ENCODE measurements at regions not wholly inside any gene's neighbourhood (a gene's known extent, or its start where the extent isn't known, plus 50 kb on each side); places are given as distances from the start of the nearest gene placed in this dataset.

DNA sequence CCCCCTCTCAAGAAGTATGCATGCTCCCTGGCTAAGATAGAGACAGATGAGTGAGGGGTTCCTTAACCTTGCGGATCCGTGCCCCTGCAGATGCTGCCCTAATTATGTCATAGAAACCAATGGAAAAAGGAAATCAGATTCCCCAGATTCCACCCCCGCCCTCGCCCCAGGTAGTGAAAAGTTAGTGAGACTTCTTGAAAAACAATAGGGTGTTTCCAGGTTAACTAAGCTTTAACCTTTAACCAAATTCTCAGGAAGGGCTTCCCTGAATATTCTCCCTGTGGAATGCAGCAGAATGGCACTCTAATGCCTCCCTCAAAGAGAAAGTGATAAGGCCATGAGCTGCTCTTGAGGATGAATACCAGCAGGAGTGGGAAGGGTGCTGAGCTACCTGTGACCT lies 116.0 kb upstream of the RANBP3L start:
- Histone ChIP-seq H3K4me2 (ENCODE audit: low read length) (no peak overlapping the region), H3K27ac (ENCODE audit: low read depth, low read length) (no peak overlapping the region), H3K79me2 (ENCODE audit: insufficient read depth, low read length) (no peaks in the 10 kb centered on the region), H2AFZ (ENCODE audit: low read depth, low read length, poor library complexity, severe bottlenecking) (no peak overlapping the region), H3K9me3 (ENCODE audit: control insufficient read depth in 1 of 2, insufficient read depth in 1 of 2, low read depth in 1 of 2, low read length in 2 of 2) (no peaks in the 10 kb centered on the region), H3K9ac (ENCODE audit: low read length) (no peak overlapping the region), H3K4me3 (replicated peaks in 1 of 2; ENCODE audit: low read depth in 1 of 2, low read length in 2 of 2) (no peak overlapping the region), H3K36me3 (ENCODE audit: control insufficient read depth in 1 of 2, insufficient read depth in 2 of 2, low read length in 2 of 2) (no peaks in the 10 kb centered on the region), H3K4me1 (ENCODE audit: control insufficient read depth in 1 of 2, insufficient read depth in 2 of 2, low read length in 2 of 2) (peaks cover 0 to 10% of the 10 kb centered on the region in 2 experiments; a peak in 1 of 4 replicates), H3K9me2 (ENCODE audit: insufficient read depth) (no peaks in the 10 kb centered on the region), H4K20me1 (ENCODE audit: insufficient read depth) (no peaks in the 10 kb centered on the region), H3K27me3 (ENCODE audit: insufficient read depth, low read length) (no peaks in the 10 kb centered on the region)
- BruUV-seq (replicated peaks): no TSS peak
- intact Hi-C loops (cut with micrococcal nuclease): no loop called here
- ChIA-PET RAD21 (ENCODE audit: low non-redundant PET in 1 of 2, low total read pairs in 2 of 2, uncharacterized antibody in 2 of 2, unreplicated experiment in 2 of 2) (interaction anchor here in 1 of 2 experiments (0.9 kb wide), 1 partner anchor 278 kb away, joined by 3 read pairs; no protein-coding TSS in a partner anchor), CTCF (interaction anchor here (0.9 to 2.4 kb wide), 6 partner anchors 90 to 278 kb away, joined by 3 to 11 read pairs (median 5); no protein-coding TSS in a partner anchor), POLR2A (no interaction called here)
- TF ChIP-seq, protein P1, sequence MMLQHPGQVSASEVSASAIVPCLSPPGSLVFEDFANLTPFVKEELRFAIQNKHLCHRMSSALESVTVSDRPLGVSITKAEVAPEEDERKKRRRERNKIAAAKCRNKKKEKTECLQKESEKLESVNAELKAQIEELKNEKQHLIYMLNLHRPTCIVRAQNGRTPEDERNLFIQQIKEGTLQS (IDR thresholded peaks at IDR 0.05): no peak
- TF ChIP-seq FOSL1 (IDR thresholded peaks at IDR 0.05; ENCODE audit: low read depth) (no peak), EZH2 (IDR thresholded peaks at IDR 0.05) (no peak), SP1 (IDR thresholded peaks at IDR 0.05; ENCODE audit: low read depth) (no peak), ZNF274 (IDR thresholded peaks at IDR 0.05; ENCODE audit: low read depth, low read length) (no peak), POLR2AphosphoS5 (IDR thresholded peaks at IDR 0.05; ENCODE audit: low read depth, low read length) (no peak)
- DNase-seq (ENCODE audit: low read depth, low spot score) (no peak), ATAC-seq (no peak)

- H3K79me2 ChIP-seq (ENCODE audit: insufficient read depth, low read length): no peaks in the 10 kb centered on the region
- no peak overlapping the region for H3K4me2 ChIP-seq (ENCODE audit: low read length)
- H3K9ac ChIP-seq (ENCODE audit: low read length): no peak overlapping the region
- ChIA-PET RAD21 (ENCODE audit: low non-redundant PET in 1 of 2, low total read pairs in 2 of 2, uncharacterized antibody in 2 of 2, unreplicated experiment in 2 of 2) (interaction anchor here in 1 of 2 experiments (0.9 kb wide), 1 partner anchor 278 kb away, joined by 3 read pairs; no protein-coding TSS in a partner anchor), POLR2A (no interaction called here), CTCF (interaction anchor here (0.9 to 2.4 kb wide), 3 partner anchors 272 to 278 kb away, joined by 3 to 10 read pairs (median 5); no protein-coding TSS in a partner anchor)
- H3K9me3 ChIP-seq (ENCODE audit: control insufficient read depth in 1 of 2, insufficient read depth in 1 of 2, low read depth in 1 of 2, low read length in 2 of 2): no peaks in the 10 kb centered on the region
- no peaks in the 10 kb centered on the region for H4K20me1 ChIP-seq (ENCODE audit: insufficient read depth)
- no peaks in the 10 kb centered on the region for H3K27me3 ChIP-seq (ENCODE audit: insufficient read depth, low read length)
- no peaks in the 10 kb centered on the region for H3K36me3 ChIP-seq (ENCODE audit: control insufficient read depth in 1 of 2, insufficient read depth in 2 of 2, low read length in 2 of 2)
- TF ChIP-seq CBX3 (IDR thresholded peaks at IDR 0.05; ENCODE audit: low read depth) (no peak), REST (IDR thresholded peaks at IDR 0.05; ENCODE audit: low read depth) (no peak), MAX (IDR thresholded peaks at IDR 0.05) (no peak), RAD21 (IDR thresholded peaks at IDR 0.05; ENCODE audit: low read depth) (no peak), POLR2A (IDR thresholded peaks at IDR 0.05; ENCODE audit: borderline replicate concordance, extremely low read depth, insufficient read depth, insufficient read length) (no peak), SRF (IDR thresholded peaks at IDR 0.05; ENCODE audit: low read depth) (no peak), EZH2phosphoT487 (IDR thresholded peaks at IDR 0.05; ENCODE audit: borderline replicate concordance) (no peak), SIN3A (IDR thresholded peaks at IDR 0.05; ENCODE audit: low read depth) (no peak), EGR1 (IDR thresholded peaks at IDR 0.05; ENCODE audit: low read depth) (no peak), FOSL1 (IDR thresholded peaks at IDR 0.05; ENCODE audit: low read depth) (no peak), ZNF274 (IDR thresholded peaks at IDR 0.05; ENCODE audit: low read depth, low read length) (no peak), TCF7L2 (IDR thresholded peaks at IDR 0.05; ENCODE audit: borderline replicate concordance, extremely low read depth, insufficient read depth, insufficient read length) (no peak)
- BruUV-seq (replicated peaks): no TSS peak
- no peak overlapping the region for H3K27ac ChIP-seq (ENCODE audit: low read depth, low read length)
- peaks cover 0 to 10% of the 10 kb centered on the region in 2 experiments; a peak in 1 of 4 replicates for H3K4me1 ChIP-seq (ENCODE audit: control insufficient read depth in 1 of 2, insufficient read depth in 2 of 2, low read length in 2 of 2)
- DNase-seq (ENCODE audit: low read depth, low spot score): no peak
- H3K4me3 ChIP-seq (replicated peaks in 1 of 2; ENCODE audit: low read depth in 1 of 2, low read length in 2 of 2): no peak overlapping the region
- ATAC-seq: no peak
- no peak overlapping the region for H2AFZ ChIP-seq (ENCODE audit: low read depth, low read length, poor library complexity, severe bottlenecking)
- H3K9me2 ChIP-seq (ENCODE audit: insufficient read depth): no peaks in the 10 kb centered on the region
- intact Hi-C loops (cut with micrococcal nuclease): no loop called here
Observed at GRCh38 chr5:36418152-36418979, 116.7 kb upstream of the RANBP3L start.

All from HCT116 (cell line).